SK-N-SH (cell line): ENCODE measurements at regions not wholly inside any gene's neighbourhood (a gene's known extent, or its start where the extent isn't known, plus 50 kb on each side); places are given as distances from the start of the nearest gene placed in this dataset.

Experiments
- CTCF ChIA-PET: fragments of 300-600, 350-600 bp; formaldehyde crosslinking; extraction: SDS; loops from one replicate; lab custom pipeline; 2021; lab: Yijun Ruan, JAX
- POLR2A ChIA-PET: fragments of 350-600 bp; sonication (Branson Sonifier 250); formaldehyde crosslinking; extraction: SDS; loops from one replicate; lab custom pipeline; 2020; ENCODE audit warnings: antibody characterized with exemption, inconsistent platforms; lab: Yijun Ruan, JAX
- DNase-seq: peaks from one replicate; pipeline ENCODE4 v3.0.0; 2012
- H2AFZ ChIP-seq: fragments of 200-600 bp; sonication (generic); 2 replicates; pipeline ENCODE4 v1.8.1; 2016; ENCODE audit warnings: antibody characterized with exemption, mild to moderate bottlenecking, low read depth
- H3F3A ChIP-seq: fragments of 200-600 bp; sonication (generic); replicated peaks from 2 replicates; pipeline ENCODE3; 2016; ENCODE audit warnings: antibody characterized with exemption, mild to moderate bottlenecking; ENCODE audit not compliant: insufficient read depth
- H3K27ac ChIP-seq, 2 experiments: fragments of 200-500 bp in 1 of 2; fragments of 200-600 bp in 1 of 2; sonication (Bioruptor generic) in 1 of 2; sonication (generic), shearing (Covaris generic) in 1 of 2; 2 replicates each; pipeline versions ENCODE4 v1.5.1 to v1.6.1; 2014 to 2016; ENCODE audit warnings: low read depth in 2 of 2, inconsistent platforms in 1 of 2, low read length in 1 of 2, mild to moderate bottlenecking in 1 of 2, mixed read lengths in 1 of 2
- H3K27me3 ChIP-seq: fragments of 200-600 bp; sonication (generic), shearing (Covaris generic); 2 replicates; pipeline ENCODE4 v1.6.1; 2016; ENCODE audit warnings: mixed run types; ENCODE audit not compliant: insufficient read depth
- H3K36me3 ChIP-seq, 2 experiments: fragments of 200-500 bp in 1 of 2; fragments of 200-600 bp in 1 of 2; sonication (Bioruptor generic) in 1 of 2; sonication (generic) in 1 of 2; replicated peaks in 1 of 2; 2 replicates each; pipeline versions ENCODE3 to v1.5.1; 2014 to 2016; ENCODE audit warnings: low read length in 1 of 2, mild to moderate bottlenecking in 1 of 2; ENCODE audit not compliant: insufficient read depth in 2 of 2, control insufficient read depth in 1 of 2
- H3K4me1 ChIP-seq, 2 experiments: fragments of 200-500 bp in 1 of 2; fragments of 200-600 bp in 1 of 2; sonication (Bioruptor generic) in 1 of 2; sonication (generic), shearing (Covaris generic) in 1 of 2; 2 replicates each; pipeline versions ENCODE4 v1.5.1 to v1.6.1; 2014 to 2016; ENCODE audit warnings: low read depth in 1 of 2, low read length in 1 of 2, mixed run types in 1 of 2; ENCODE audit not compliant: insufficient read depth in 2 of 2, control insufficient read depth in 1 of 2
- H3K4me2 ChIP-seq: fragments of 200-600 bp; sonication (generic), shearing (Covaris generic); 2 replicates; pipeline ENCODE4 v1.6.1; 2017; ENCODE audit warnings: mixed run types
- H3K4me3 ChIP-seq, 2 experiments: fragments of 200-500 bp in 1 of 2; fragments of 200-600 bp in 1 of 2; sonication (Bioruptor generic) in 1 of 2; sonication (generic), shearing (Covaris generic) in 1 of 2; 2 replicates each; pipeline versions ENCODE4 v1.5.1 to v1.8.1; 2014 to 2016; ENCODE audit warnings: low read depth in 2 of 2, inconsistent platforms in 1 of 2, low read length in 1 of 2, mild to moderate bottlenecking in 1 of 2, mixed read lengths in 1 of 2, moderate library complexity in 1 of 2
- H3K79me2 ChIP-seq: fragments of 200-600 bp; sonication (generic); 2 replicates; pipeline ENCODE4 v1.8.1; 2017; ENCODE audit warnings: mild to moderate bottlenecking; ENCODE audit not compliant: insufficient read depth
- H3K9ac ChIP-seq: fragments of 200-600 bp; sonication (generic); 2 replicates; pipeline ENCODE4 v1.6.1; 2017; ENCODE audit warnings: mixed run types
- H3K9me2 ChIP-seq: fragments of 200-600 bp; sonication (generic); 2 replicates; pipeline ENCODE4 v1.6.1; 2017; ENCODE audit warnings: mixed run types
- H3K9me3 ChIP-seq: fragments of 200-600 bp; sonication (generic); 2 replicates; pipeline ENCODE4 v1.6.1; 2017; ENCODE audit warnings: mixed run types, mild to moderate bottlenecking, moderate library complexity
- H4K20me1 ChIP-seq: fragments of 200-600 bp; sonication (generic); 2 replicates; pipeline ENCODE4 v1.6.1; 2017; ENCODE audit warnings: mild to moderate bottlenecking, mixed run types; ENCODE audit not compliant: insufficient read depth
- EP300 ChIP-seq, 2 experiments: IDR thresholded peaks; 2 replicates each; pipeline versions ENCODE4 v1.4.0 to v1.6.1; 2012; ENCODE audit warnings: borderline replicate concordance in 1 of 2, low read depth in 1 of 2, low read length in 1 of 2
- EZH2phosphoT487 ChIP-seq: fragments of 200-600 bp; sonication (generic); IDR thresholded peaks from 2 replicates; pipeline ENCODE4 v1.6.1; 2017; ENCODE audit warnings: low read depth, mixed run types, mild to moderate bottlenecking, antibody characterized with exemption, moderate library complexity, borderline replicate concordance
- FOXJ3 ChIP-seq: sonication (generic); formaldehyde crosslinking; IDR thresholded peaks from 2 replicates; pipeline ENCODE4 v1.5.1; 2020; ENCODE audit warnings: mild to moderate bottlenecking, missing genetic modification reagents
- FOXM1 ChIP-seq: IDR thresholded peaks from 2 replicates; pipeline ENCODE4 v1.4.0; 2012; ENCODE audit warnings: low read depth, mild to moderate bottlenecking
- GABPA ChIP-seq: IDR thresholded peaks from 2 replicates; pipeline ENCODE4 v1.4.0; 2012; ENCODE audit warnings: low read depth, mild to moderate bottlenecking
- IRF3 ChIP-seq: fragments of 150-350 bp; IDR thresholded peaks from 2 replicates; pipeline ENCODE4 v1.6.1; 2016; ENCODE audit warnings: mild to moderate bottlenecking, low read depth, low read length
- MAX ChIP-seq: IDR thresholded peaks from 2 replicates; pipeline ENCODE4 v1.4.0; 2012; ENCODE audit warnings: low read depth
- MXI1 ChIP-seq: IDR thresholded peaks from 2 replicates; pipeline ENCODE4 v1.6.1; 2012; ENCODE audit warnings: mild to moderate bottlenecking, low read depth, low read length, improper control_type of control experiment
- NFIC ChIP-seq: IDR thresholded peaks from 2 replicates; pipeline ENCODE4 v1.4.0; 2012; ENCODE audit warnings: borderline replicate concordance
- NRF1 ChIP-seq: IDR thresholded peaks from 2 replicates; pipeline ENCODE4 v1.6.1; 2012; ENCODE audit warnings: low read depth, mild to moderate bottlenecking, low read length
- POLR2AphosphoS5 ChIP-seq: IDR thresholded peaks from 2 replicates; pipeline ENCODE4 v1.6.1; 2012; ENCODE audit warnings: low read depth, low read length
- RAD21 ChIP-seq: IDR thresholded peaks from 2 replicates; pipeline ENCODE4 v1.6.1; 2012; ENCODE audit warnings: mild to moderate bottlenecking, low read length
- RCOR1 ChIP-seq: fragments of 150-350 bp; IDR thresholded peaks from 2 replicates; pipeline ENCODE4 v1.6.1; 2017; ENCODE audit warnings: antibody characterized with exemption, low read length
- RXRA ChIP-seq: IDR thresholded peaks from 2 replicates; pipeline ENCODE4 v1.4.0; 2012; ENCODE audit warnings: low read depth, mild to moderate bottlenecking, borderline replicate concordance
- SIN3A ChIP-seq: IDR thresholded peaks from 2 replicates; pipeline ENCODE4 v1.6.1; 2012; ENCODE audit warnings: low read depth, mild to moderate bottlenecking, low read length, moderate library complexity, borderline replicate concordance
- SMC3 ChIP-seq: IDR thresholded peaks from 2 replicates; pipeline ENCODE4 v1.6.1; 2012; ENCODE audit warnings: low read depth, low read length, improper control_type of control experiment
- TCF12 ChIP-seq: IDR thresholded peaks from 2 replicates; pipeline ENCODE4 v1.4.0; 2012
- TEAD4 ChIP-seq: IDR thresholded peaks from 2 replicates; pipeline ENCODE4 v1.4.0; 2012; ENCODE audit warnings: mild to moderate bottlenecking, borderline replicate concordance; ENCODE audit not compliant: insufficient read depth
- USF1 ChIP-seq: IDR thresholded peaks from 2 replicates; pipeline ENCODE4 v1.4.0; 2012; ENCODE audit warnings: low read depth, borderline replicate concordance
- YY1 ChIP-seq: IDR thresholded peaks from 2 replicates; pipeline ENCODE4 v1.4.0; 2012; ENCODE audit warnings: low read depth, mild to moderate bottlenecking
- ZBTB33 ChIP-seq: IDR thresholded peaks from 2 replicates; pipeline ENCODE4 v1.4.0; 2012; ENCODE audit warnings: low read depth, borderline replicate concordance
- WGBS: methylation state at CpG from one replicate; pipeline ENCODE4 v1.1.6; 2017; ENCODE audit warnings: low lambda C conversion rate; 5-methylcytosine and 5-hydroxymethylcytosine counted together

- Histone ChIP-seq H4K20me1 (no peaks in the 10 kb centered on the region), H3K36me3 (no peaks in the 10 kb centered on the region), H3F3A (no peaks in the 10 kb centered on the region), H3K9me2 (no peaks in the 10 kb centered on the region), H3K27ac (no peak overlapping the region), H3K4me3 (no peak overlapping the region), H3K9me3 (no peaks in the 10 kb centered on the region), H3K79me2 (no peaks in the 10 kb centered on the region), H3K27me3 (no peaks in the 10 kb centered on the region), H2AFZ (no peak overlapping the region), H3K4me1 (no peaks in the 10 kb centered on the region), H3K9ac (no peak overlapping the region), H3K4me2 (no peak overlapping the region)
- ChIA-PET POLR2A (no interaction called here), CTCF (no interaction called here)
- DNase-seq = no peak
- 59% methylated on average over 4 of the region's 4 CpGs for WGBS
- TF ChIP-seq TCF12 (no peak), RXRA (no peak), NRF1 (no peak), IRF3 (no peak), EZH2phosphoT487 (no peak), RCOR1 (no peak), NFIC (no peak), MXI1 (no peak), SMC3 (no peak)
These were observed 534.0 kb upstream of the API5 start for GRCh38 chr11:42777776-42778175.

- no peak overlapping the region for H3K27ac ChIP-seq
- no peaks in the 10 kb centered on the region for H3K36me3 ChIP-seq
- no peak overlapping the region for H3K4me2 ChIP-seq
- no peak overlapping the region for H3K9ac ChIP-seq
- no peaks in the 10 kb centered on the region for H3K9me3 ChIP-seq
- H3K79me2 ChIP-seq = no peaks in the 10 kb centered on the region
- no peak overlapping the region for H2AFZ ChIP-seq
- H3K4me1 ChIP-seq = no peaks in the 10 kb centered on the region
- H3K4me3 ChIP-seq = no peak overlapping the region
- no peaks in the 10 kb centered on the region for H4K20me1 ChIP-seq
- CTCF ChIA-PET = no interaction called here
- H3K9me2 ChIP-seq = no peaks in the 10 kb centered on the region
- H3F3A ChIP-seq = no peaks in the 10 kb centered on the region
- POLR2A ChIA-PET = no interaction called here
- 12% methylated on average over 1 of the region's 1 CpG for WGBS
- no peaks in the 10 kb centered on the region for H3K27me3 ChIP-seq
- no peak for DNase-seq
- TF ChIP-seq USF1 (no peak), MXI1 (no peak), POLR2AphosphoS5 (no peak), YY1 (no peak), MAX (no peak), ZBTB33 (no peak), EZH2phosphoT487 (no peak), FOXM1 (no peak), EP300 (IDR thresholded peaks at IDR 0.05; ENCODE audit: borderline replicate concordance in 1 of 2, low read depth in 1 of 2, low read length in 1 of 2) (no peak), NRF1 (no peak), FOXJ3 (CRISPR knock-in tag) (no peak), TCF12 (no peak), GABPA (no peak), TEAD4 (no peak), RAD21 (no peak), SIN3A (no peak), IRF3 (no peak)
These were observed 533.6 kb upstream of the API5 start for GRCh38 chr11:42778193-42778592.
